AG10803 (cell line): ENCODE measurements at regions not wholly inside any gene's neighbourhood (a gene's known extent, or its start where the extent isn't known, plus 50 kb on each side); places are given as distances from the start of the nearest gene placed in this dataset.
A peak's percentile ranks its signal among the peaks of the same experiment; 100 is the strongest.

Experiments used
- DNase-seq: peaks from one replicate; pipeline ENCODE4 v3.0.0; 2010; ENCODE audit warnings: low read depth
- H3K4me3 ChIP-seq: 2 replicates; pipeline ENCODE4 v1.5.1; 2011; ENCODE audit warnings: mild to moderate bottlenecking, low read length, control low read depth
- CTCF ChIP-seq: conservative IDR thresholded peaks from 2 replicates; pipeline ENCODE4 v1.5.1; 2011; ENCODE audit warnings: mild to moderate bottlenecking, low read length, control low read depth, inconsistent platforms

DNA sequence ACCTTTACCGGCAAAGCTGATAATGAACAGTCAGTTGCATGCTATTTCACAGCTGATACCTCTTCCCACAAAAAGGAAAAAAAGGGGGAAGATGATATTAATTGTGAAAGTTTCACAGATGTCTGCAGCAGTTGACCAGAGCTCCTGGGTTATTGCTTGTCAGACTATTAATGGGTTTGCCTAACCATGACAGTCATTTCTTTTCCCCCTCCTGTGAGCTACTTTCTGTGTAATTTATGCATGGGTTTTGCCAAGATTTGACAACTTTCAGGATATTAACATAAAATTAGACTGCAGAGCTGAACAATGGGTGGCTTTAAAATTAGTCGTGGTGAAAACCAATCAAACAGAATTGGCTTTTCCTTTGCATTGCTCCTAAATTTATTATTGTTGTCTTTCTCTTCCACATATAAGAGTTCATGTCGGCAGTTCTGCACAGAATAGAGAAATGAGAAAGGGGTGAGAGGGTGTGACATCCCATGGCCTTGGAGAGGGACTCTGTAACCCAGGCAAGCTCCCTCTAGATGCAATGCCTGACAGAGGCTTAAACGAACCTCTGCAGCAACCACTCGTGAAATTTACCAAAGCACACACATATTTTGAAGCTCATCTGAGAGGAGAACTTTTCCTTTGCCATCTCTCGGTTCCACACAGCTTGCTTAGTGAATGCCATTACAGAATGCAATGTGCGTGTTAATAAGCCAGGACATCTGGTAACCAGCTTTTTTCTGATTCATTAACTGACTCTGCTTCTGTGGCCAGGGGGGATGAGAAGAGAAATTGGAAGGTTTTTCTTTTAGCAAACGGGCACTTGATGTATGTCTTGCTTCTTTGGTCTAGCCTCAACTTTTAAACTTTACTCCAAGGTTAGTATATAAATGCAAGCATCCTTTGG is 82.2 kb upstream of the ITGA4 start:
- peak; percentile 19; the same call in 1 of the 2 replicates for TF ChIP-seq CTCF
- H3K4me3 ChIP-seq: peak overlapping the region; percentile 9; the same call in 1 of the 2 replicates
- peak; percentile 88 for DNase-seq

DNA sequence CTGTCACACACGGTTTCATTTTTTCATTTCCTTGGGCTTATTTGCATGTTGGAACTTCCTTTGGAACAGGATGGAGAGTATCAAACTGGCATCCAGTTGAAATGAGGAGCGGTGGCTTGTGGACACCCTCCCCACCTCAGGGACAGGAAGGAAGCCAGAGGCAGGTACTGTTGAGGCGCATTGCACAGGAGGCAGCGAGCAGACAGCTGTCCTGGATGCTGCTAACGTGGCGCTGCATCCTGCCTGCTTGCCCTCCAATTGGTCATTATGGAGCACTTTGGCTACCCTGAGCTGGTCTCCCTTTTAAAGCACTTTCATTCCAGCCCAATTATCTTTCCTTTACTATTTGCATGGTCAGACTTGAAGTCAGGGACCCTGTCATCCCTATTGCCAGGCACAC is 80.7 kb upstream of the ITGA4 start:
- no peak overlapping the region for H3K4me3 ChIP-seq
- TF ChIP-seq CTCF: no peak
- DNase-seq: no peak

DNA sequence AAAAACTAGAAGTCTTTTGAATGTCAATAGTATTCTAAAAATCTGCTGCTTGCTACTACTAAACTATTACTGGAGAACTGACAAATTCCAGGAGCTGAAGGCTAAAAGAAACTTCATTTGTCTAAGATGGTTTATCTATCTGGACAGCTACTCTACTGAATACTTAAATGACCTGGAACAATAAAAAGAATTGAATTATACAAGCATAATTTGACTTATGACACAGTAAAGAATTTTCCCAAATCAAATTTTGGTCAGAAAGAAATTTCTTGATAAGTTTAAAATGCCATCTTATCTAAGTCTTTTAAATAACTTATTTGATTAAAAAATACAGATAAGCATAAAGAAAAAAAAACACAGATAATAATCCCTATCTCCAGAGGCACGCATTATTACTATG is 80.2 kb upstream of the ITGA4 start:
- H3K4me3 ChIP-seq: no peak overlapping the region

DNA sequence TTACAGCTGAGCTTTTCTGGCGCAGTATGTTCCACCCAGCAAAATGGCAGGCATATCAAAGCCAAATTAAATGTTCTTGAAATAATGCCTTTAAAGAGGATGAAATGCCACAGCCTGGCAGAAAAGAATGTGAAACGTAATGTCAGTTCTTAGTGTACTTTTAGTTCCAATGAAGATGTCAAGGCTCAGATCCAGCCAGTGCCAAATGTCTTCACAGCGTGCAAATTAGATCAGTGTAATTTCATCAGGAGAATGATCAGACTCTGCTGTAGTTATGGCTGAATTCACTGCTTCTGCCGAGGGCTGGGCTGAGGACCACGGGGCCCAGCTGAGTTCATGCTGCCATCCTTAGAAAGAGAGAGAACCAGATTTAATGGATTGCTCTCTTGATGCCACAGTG is 78.7 kb upstream of the ITGA4 start:
- no peak for DNase-seq
- no peak overlapping the region for H3K4me3 ChIP-seq
- TF ChIP-seq CTCF: no peak

More for the DNA sequence above, 80.2 kb upstream of the ITGA4 start:
- no peak for TF ChIP-seq CTCF
- peak; percentile 36 for DNase-seq

DNA sequence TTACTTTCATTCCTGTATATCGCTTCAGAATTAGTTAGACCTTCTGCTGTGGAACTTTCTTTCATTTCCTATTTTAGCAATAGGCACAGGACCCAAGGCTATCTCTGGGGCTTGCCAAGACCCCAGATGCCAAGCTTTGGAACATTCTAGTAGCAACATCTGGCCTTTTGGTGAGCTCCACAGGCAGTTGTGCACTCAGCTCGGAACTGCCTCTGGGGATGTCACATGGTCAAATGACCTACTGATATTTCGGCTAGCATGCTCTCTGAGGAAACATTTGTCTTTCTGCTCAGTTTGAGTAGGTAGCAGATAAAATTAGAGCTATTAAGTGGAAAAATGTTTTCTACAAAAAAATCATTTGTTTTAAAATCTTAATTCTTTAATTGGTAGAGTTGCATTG is 76.6 kb upstream of the ITGA4 start:
- peak; percentile 9 for DNase-seq
- TF ChIP-seq CTCF: no peak
- H3K4me3 ChIP-seq: no peak overlapping the region

GRCh38 chr2:181384923-181385322 is 72.3 kb upstream of the ITGA4 start:
- H3K4me3 ChIP-seq: no peak overlapping the region
- DNase-seq: no peak
- TF ChIP-seq CTCF: no peak

- DNase-seq: peak; percentile 20
- H3K4me3 ChIP-seq: no peak overlapping the region
- no peak for TF ChIP-seq CTCF
Observed at GRCh38 chr2:181389524-181389923, 67.7 kb upstream of the ITGA4 start.
